ENCODE measurements at regions not wholly inside any gene's neighbourhood (a gene's known extent, or its start where the extent isn't known, plus 50 kb on each side); places are given as distances from the start of the nearest gene placed in this dataset.

DNA sequence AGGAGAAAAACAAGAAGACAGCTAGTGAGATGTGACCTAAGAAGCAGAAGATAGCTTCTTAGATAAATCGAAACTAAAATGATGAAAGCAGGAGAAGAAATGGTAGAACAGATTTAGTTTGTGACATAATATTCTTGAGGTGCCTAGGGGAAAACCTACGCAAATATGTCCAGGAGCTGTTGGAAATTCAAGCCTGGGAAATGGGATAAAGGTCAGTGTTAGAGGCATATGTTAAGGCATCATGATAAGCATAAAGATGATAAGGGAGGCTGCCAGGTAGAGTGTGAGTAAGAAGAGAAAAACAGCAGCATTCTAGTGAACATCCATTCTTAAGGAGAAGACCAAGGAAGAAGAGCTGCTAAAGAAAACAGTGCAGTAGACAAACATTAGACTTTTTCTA, 109.6 kb upstream of the LGR5 start (continued):
- TF ChIP-seq, protein P1, sequence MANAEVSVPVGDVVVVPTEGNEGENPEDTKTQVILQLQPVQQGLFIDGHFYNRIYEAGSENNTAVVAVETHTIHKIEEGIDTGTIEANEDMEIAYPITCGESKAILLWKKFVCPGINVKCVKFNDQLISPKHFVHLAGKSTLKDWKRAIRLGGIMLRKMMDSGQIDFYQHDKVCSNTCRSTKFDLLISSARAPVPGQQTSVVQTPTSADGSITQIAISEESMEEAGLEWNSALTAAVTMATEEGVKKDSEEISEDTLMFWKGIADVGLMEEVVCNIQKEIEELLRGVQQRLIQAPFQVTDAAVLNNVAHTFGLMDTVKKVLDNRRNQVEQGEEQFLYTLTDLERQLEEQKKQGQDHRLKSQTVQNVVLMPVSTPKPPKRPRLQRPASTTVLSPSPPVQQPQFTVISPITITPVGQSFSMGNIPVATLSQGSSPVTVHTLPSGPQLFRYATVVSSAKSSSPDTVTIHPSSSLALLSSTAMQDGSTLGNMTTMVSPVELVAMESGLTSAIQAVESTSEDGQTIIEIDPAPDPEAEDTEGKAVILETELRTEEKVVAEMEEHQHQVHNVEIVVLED (CRISPR knock-in tag; IDR thresholded peaks at IDR 0.05; ENCODE audit: borderline replicate concordance): no peak
- TF ChIP-seq ATF1 (CRISPR knock-in tag; IDR thresholded peaks at IDR 0.05) (no peak), NFAT5 (CRISPR knock-in tag; IDR thresholded peaks at IDR 0.05) (no peak), SMARCE1 (IDR thresholded peaks at IDR 0.05; ENCODE audit: borderline replicate concordance) (no peak), SNAPC2 (CRISPR knock-in tag; IDR thresholded peaks at IDR 0.05) (no peak), ZNF460 (CRISPR knock-in tag; IDR thresholded peaks at IDR 0.05; ENCODE audit: borderline replicate concordance) (no peak)

GRCh38 chr12:71321531-71321930, 118.1 kb upstream of the LGR5 start:
- ATAC-seq (no peak), DNase-seq (ENCODE audit: low spot score) (no peak), FAIRE-seq (no peak)
- no peak overlapping the region for H3K27ac ChIP-seq (ENCODE audit: extremely low read length, insufficient read depth, low read length)
- intact Hi-C loops (cut with micrococcal nuclease; ENCODE audit: unreplicated experiment): no loop called here
- TF ChIP-seq PRDM10 (CRISPR knock-in tag; IDR thresholded peaks at IDR 0.05; ENCODE audit: low read depth) (no peak), ZNF549 (CRISPR knock-in tag; IDR thresholded peaks at IDR 0.05) (no peak)
- H3K27me3 ChIP-seq (ENCODE audit: control insufficient read depth in 1 of 2, insufficient read depth in 2 of 2, low read length in 2 of 2): no peaks in the 10 kb centered on the region
- no peaks in the 10 kb centered on the region for H4K20me1 ChIP-seq (ENCODE audit: insufficient read depth, low read length)
- H3K9ac ChIP-seq (ENCODE audit: insufficient read depth, low read depth, low read length): no peak overlapping the region
- CTCF ChIA-PET (ENCODE audit: low intra/inter-chr PET ratio, low total read pairs): no interaction called here
- in situ Hi-C loops (cut with HindIII; ENCODE audit: extremely low pct_ligation_motif_present, low pct_unique_long_range_greater_than_20kb): no loop called here
- POLR2A ChIA-PET: no interaction called here
- no peak overlapping the region for H2AFZ ChIP-seq (ENCODE audit: low read length)
- BruUV-seq (replicated peaks): no TSS peak
- H3K4me3 ChIP-seq (replicated peaks in 1 of 3; ENCODE audit: insufficient read depth in 1 of 3, low read depth in 2 of 3, low read length in 3 of 3): no peak overlapping the region
- H3K4me1 ChIP-seq (ENCODE audit: insufficient read depth, low read length): no peaks in the 10 kb centered on the region
- no peaks in the 10 kb centered on the region for H3K36me3 ChIP-seq (replicated peaks in 1 of 2; ENCODE audit: control insufficient read depth in 1 of 2, insufficient read depth in 2 of 2, low read length in 2 of 2)
- H3K79me2 ChIP-seq (ENCODE audit: insufficient read depth, low read length): no peaks in the 10 kb centered on the region
- H3K9me3 ChIP-seq (ENCODE audit: low read length): peaks cover 23% of the 10 kb centered on the region
- no peak overlapping the region for H3K4me2 ChIP-seq (ENCODE audit: low read depth, low read length)
